ENCODE measurements at regions not wholly inside any gene's neighbourhood (a gene's known extent, or its start where the extent isn't known, plus 50 kb on each side); places are given as distances from the start of the nearest gene placed in this dataset.
"Not testable (repeated sequence)": the region's sequence is repeated elsewhere in the genome, so short reads cannot be mapped to it uniquely, and the experiment has no call there.

DNA sequence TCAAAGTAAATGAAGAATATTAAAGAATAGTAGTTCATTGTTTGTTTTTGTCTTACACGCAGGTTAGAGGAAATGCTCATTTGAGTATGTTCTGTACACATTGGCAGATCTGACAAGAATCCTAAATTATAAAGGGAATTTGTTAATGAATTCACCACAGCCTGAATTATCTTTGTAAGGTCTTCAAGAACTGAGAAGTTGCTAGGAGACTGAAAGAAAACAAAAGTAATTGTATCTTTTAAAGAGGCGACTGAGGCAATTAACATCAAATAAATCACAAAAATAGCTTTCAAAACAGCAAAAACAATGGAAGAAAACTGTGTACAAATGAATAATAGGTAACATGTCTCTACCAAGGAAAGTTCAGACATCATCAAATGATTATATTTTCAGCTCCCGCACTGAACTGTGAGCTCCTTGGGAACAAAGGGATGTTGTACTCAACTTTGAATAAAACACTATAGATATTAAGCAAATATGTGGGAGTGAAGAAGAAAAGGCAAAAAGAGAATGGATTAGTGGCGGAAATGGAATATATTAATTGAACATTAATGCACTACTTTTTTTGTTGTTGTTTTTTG, 51.7 kb upstream of the ATIC start:
- TF ChIP-seq POLR2A (IDR thresholded peaks at IDR 0.05) (no peak), POLR2AphosphoS5 (IDR thresholded peaks at IDR 0.05) (no peak), EP300 (IDR thresholded peaks at IDR 0.05) (no peak)
- TF ChIP-seq, protein P1, sequence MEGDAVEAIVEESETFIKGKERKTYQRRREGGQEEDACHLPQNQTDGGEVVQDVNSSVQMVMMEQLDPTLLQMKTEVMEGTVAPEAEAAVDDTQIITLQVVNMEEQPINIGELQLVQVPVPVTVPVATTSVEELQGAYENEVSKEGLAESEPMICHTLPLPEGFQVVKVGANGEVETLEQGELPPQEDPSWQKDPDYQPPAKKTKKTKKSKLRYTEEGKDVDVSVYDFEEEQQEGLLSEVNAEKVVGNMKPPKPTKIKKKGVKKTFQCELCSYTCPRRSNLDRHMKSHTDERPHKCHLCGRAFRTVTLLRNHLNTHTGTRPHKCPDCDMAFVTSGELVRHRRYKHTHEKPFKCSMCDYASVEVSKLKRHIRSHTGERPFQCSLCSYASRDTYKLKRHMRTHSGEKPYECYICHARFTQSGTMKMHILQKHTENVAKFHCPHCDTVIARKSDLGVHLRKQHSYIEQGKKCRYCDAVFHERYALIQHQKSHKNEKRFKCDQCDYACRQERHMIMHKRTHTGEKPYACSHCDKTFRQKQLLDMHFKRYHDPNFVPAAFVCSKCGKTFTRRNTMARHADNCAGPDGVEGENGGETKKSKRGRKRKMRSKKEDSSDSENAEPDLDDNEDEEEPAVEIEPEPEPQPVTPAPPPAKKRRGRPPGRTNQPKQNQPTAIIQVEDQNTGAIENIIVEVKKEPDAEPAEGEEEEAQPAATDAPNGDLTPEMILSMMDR (IDR thresholded peaks at IDR 0.05), result no peak
- intact Hi-C loops (cut with DNase I; ENCODE audit: low total_unique reads), result no loop called here
- Histone ChIP-seq H3K27ac (no peak overlapping the region), H3K4me1 (no peaks in the 10 kb centered on the region), H3K36me3 (no peaks in the 10 kb centered on the region), H3K9me3 (no peaks in the 10 kb centered on the region), H3K27me3 (no peaks in the 10 kb centered on the region), H3K4me3 (no peak overlapping the region)
- 51 to 56% (median 54%) methylated on average over 4 of the region's 4 CpGs for WGBS, 5 donors
- DNase-seq, result no peak

DNA sequence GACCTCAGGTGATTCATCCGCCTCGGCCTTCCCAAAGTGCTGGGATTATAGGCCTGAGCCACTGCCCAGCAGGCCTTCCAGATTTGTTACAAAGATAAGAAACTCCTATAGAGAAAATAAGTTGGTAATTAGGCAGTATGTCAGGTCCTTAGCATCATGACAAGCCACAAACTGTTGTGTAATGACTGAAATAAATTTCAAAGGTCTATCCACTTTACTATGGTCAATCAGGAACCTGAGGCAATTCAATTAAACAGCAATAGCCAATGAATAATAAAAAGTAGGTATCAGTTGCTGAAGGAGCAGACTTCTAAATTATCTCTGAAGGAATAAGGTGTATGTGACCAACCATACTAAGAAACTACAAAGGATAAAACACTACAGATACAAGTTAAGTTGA, 62.4 kb upstream of the ATIC start:
- WGBS, 5 donors, result 79 to 89% (median 86%) methylated on average over 2 of the region's 2 CpGs
- Histone ChIP-seq H3K27ac (no peak overlapping the region), H3K9me3 (peaks cover 0 to 7% (median 0%) of the 10 kb centered on the region in 4 donors), H3K4me1 (no peaks in the 10 kb centered on the region), H3K27me3 (no peaks in the 10 kb centered on the region), H3K36me3 (no peaks in the 10 kb centered on the region), H3K4me3 (no peak overlapping the region)
- TF ChIP-seq, protein P1 (IDR thresholded peaks at IDR 0.05), result no peak
- TF ChIP-seq POLR2A (IDR thresholded peaks at IDR 0.05) (no peak), POLR2AphosphoS5 (IDR thresholded peaks at IDR 0.05) (no peak), EP300 (IDR thresholded peaks at IDR 0.05) (no peak)
- DNase-seq, result no peak
- intact Hi-C loops (cut with DNase I; ENCODE audit: low total_unique reads), result no loop called here

DNA sequence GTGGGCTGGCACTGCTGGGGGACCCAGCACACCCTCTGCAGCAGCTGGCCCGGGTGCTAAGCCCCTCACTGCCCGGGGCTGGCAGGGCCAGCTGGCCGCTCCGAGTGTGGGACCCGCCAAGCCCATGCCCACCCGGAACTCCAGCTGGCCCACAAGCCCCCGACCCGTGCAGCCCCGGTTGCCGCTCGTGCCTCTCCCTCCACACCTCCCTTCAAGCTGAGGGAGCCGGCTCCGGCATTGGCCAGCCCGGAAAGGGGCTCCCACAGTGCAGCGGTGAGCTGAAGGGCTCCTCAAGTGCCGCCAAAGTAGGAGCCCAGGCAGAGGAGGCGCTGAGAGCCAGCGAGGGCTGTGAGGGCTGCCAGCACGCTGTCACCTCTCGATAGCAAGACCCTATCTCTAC, 65.9 kb upstream of the ATIC start:
- not testable (repeated sequence) for H3K4me3 ChIP-seq

DNA sequence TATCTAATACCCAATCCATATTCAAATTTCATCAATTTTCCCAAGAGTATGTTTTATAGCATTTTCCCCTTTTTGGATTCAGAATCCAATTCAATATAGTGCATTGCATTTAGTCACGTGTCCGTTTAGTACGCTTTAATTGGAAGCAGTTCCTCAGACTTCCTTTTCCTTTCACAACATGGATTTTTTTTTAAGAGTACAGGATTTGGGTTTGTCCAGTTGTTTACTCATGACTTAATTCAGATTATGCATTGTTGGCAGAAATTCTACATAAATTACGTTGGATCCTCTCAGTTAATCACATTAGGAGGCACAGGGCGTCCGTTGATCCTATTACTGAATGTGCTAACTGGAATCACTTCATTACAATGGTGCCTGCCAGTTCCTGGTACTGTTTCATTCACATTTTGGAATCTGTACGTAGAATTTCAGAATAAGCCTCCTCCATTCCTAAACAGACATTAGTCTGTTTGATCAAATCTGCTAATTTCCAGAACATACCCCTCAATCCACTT, 70.0 kb upstream of the ATIC start:
- DNase-seq, result no peak
- H3K27ac ChIP-seq, result no peak overlapping the region
- 44 to 58% (median 50%) methylated on average over 7 of the region's 7 CpGs for WGBS, 5 donors
- no peaks in the 10 kb centered on the region for H3K36me3 ChIP-seq
- peaks cover 0 to 7% (median 0%) of the 10 kb centered on the region in 4 donors for H3K9me3 ChIP-seq
- no peaks in the 10 kb centered on the region for H3K4me1 ChIP-seq
- no peak overlapping the region for H3K4me3 ChIP-seq
- intact Hi-C loops (cut with DNase I; ENCODE audit: low total_unique reads), result no loop called here
- TF ChIP-seq POLR2AphosphoS5 (IDR thresholded peaks at IDR 0.05) (no peak), POLR2A (IDR thresholded peaks at IDR 0.05) (no peak), EP300 (IDR thresholded peaks at IDR 0.05) (no peak)
- TF ChIP-seq, protein P1 (IDR thresholded peaks at IDR 0.05), result no peak
- H3K27me3 ChIP-seq, result no peaks in the 10 kb centered on the region

More for the DNA sequence above, 65.9 kb upstream of the ATIC start:
- DNase-seq; H3K4me1 ChIP-seq; H3K27me3 ChIP-seq; H3K27ac ChIP-seq; H3K9me3 ChIP-seq; intact Hi-C loops (cut with DNase I; ENCODE audit: low total_unique reads); H3K36me3 ChIP-seq: not testable (repeated sequence)
- WGBS, 5 donors, result 83 to 95% (median 94%) methylated on average over 10 to 20 of the region's 20 CpGs

DNA sequence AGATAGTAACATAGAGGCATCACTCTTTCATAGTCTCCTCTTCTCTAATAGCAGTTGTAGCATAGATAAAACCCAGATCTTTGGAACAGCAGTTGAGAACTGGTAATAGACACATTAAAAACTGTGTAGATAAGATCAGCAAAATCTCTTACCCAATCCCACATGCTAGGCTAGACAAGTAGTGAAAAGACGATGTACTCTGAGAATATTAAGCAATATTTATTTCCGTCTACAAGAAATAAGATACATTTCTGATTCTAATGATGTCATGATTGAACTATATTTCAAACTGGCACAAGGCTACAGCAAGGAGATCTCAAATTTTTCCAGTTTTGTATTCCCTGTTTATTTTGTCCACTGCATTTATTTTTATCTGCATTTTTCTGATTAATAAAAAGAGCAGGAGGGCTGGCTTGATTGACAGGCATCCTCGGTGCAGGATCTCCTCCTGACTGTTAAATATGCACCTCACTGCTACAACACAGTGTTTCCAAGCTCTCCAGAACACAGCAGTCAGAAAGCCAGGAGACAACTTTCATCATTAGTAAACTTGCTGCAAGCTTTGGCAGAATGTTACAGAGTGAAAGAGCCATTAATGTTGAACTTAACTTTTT, 73.3 kb upstream of the ATIC start:
- 21 to 47% (median 26%) methylated on average over 3 of the region's 3 CpGs for WGBS, 5 donors
- Histone ChIP-seq H3K4me3 (no peak overlapping the region), H3K27me3 (no peaks in the 10 kb centered on the region), H3K4me1 (no peaks in the 10 kb centered on the region), H3K9me3 (no peaks in the 10 kb centered on the region), H3K36me3 (no peaks in the 10 kb centered on the region), H3K27ac (no peak overlapping the region)
- no peak for DNase-seq
- intact Hi-C loops (cut with DNase I; ENCODE audit: low total_unique reads), result no loop called here
- TF ChIP-seq, protein P1 (IDR thresholded peaks at IDR 0.05), result no peak
- TF ChIP-seq POLR2A (IDR thresholded peaks at IDR 0.05) (no peak), POLR2AphosphoS5 (IDR thresholded peaks at IDR 0.05) (no peak), EP300 (IDR thresholded peaks at IDR 0.05) (no peak)
